ENCODE measurements at regions not wholly inside any gene's neighbourhood (a gene's known extent, or its start where the extent isn't known, plus 50 kb on each side); places are given as distances from the start of the nearest gene placed in this dataset.

DNA sequence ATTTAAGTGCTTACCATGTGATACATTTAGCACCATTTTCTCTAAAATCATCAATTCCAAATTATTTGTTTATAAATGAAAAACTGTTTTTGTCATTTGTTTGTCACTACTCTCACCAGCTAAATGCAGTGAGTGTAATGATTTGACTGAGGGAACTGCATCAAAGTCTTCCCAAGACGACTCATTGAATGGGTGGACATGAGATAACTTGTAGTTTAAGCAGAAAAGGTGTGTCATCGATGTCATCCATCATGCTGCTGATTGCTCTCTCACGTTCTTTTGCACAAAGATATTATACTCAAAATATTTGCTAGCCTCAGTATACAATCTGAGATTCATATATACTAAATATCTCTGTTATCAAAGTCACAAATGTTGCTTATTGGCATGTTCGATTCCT lies 366.5 kb downstream of the IRS2 start:
- Histone ChIP-seq H3K4me1 (no peaks in the 10 kb centered on the region), H3K36me3 (no peaks in the 10 kb centered on the region), H3K27me3 (no peaks in the 10 kb centered on the region), H3K27ac (no peak overlapping the region), H3K9me3 (no peaks in the 10 kb centered on the region), H3K4me3 (no peak overlapping the region)
- 66 to 77% methylated on average over 4 of the region's 4 CpGs for WGBS, 2 donors (ENCODE audit: low coverage in 1 of 2)
- no peak for ATAC-seq
- TF ChIP-seq, protein P1, sequence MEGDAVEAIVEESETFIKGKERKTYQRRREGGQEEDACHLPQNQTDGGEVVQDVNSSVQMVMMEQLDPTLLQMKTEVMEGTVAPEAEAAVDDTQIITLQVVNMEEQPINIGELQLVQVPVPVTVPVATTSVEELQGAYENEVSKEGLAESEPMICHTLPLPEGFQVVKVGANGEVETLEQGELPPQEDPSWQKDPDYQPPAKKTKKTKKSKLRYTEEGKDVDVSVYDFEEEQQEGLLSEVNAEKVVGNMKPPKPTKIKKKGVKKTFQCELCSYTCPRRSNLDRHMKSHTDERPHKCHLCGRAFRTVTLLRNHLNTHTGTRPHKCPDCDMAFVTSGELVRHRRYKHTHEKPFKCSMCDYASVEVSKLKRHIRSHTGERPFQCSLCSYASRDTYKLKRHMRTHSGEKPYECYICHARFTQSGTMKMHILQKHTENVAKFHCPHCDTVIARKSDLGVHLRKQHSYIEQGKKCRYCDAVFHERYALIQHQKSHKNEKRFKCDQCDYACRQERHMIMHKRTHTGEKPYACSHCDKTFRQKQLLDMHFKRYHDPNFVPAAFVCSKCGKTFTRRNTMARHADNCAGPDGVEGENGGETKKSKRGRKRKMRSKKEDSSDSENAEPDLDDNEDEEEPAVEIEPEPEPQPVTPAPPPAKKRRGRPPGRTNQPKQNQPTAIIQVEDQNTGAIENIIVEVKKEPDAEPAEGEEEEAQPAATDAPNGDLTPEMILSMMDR (IDR thresholded peaks at IDR 0.05) = no peak
- TF ChIP-seq EP300 (IDR thresholded peaks at IDR 0.05) (no peak), POLR2A (IDR thresholded peaks at IDR 0.05) (no peak), POLR2AphosphoS5 (IDR thresholded peaks at IDR 0.05) (no peak)

DNA sequence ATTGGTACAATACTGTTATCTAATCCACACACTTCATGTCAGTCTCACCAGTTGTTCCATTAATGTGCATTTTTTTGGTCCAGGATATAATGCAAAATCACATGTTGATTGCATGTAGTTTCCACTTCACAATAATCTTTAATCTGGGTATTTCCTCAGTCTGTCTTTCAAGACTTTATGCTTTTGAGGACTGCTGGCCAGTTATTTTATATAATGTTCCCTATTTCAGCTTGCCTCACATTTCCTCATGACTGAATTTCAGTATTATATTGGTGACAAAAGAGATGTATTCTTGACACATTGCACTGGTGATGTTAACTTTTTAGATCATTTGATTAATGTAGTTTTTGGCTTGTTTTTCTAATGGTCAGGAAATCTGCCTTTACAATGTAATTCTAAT lies 368.3 kb downstream of the IRS2 start:
- no peak for ATAC-seq
- Histone ChIP-seq H3K36me3 (no peaks in the 10 kb centered on the region), H3K4me1 (no peaks in the 10 kb centered on the region), H3K27me3 (no peaks in the 10 kb centered on the region), H3K27ac (no peak overlapping the region), H3K9me3 (no peaks in the 10 kb centered on the region), H3K4me3 (no peak overlapping the region)
- no peak for TF ChIP-seq EP300 (IDR thresholded peaks at IDR 0.05)
- TF ChIP-seq, protein P1 (IDR thresholded peaks at IDR 0.05) = no peak
- TF ChIP-seq POLR2AphosphoS5 (IDR thresholded peaks at IDR 0.05) = no peak
- TF ChIP-seq POLR2A (IDR thresholded peaks at IDR 0.05) = no peak

DNA sequence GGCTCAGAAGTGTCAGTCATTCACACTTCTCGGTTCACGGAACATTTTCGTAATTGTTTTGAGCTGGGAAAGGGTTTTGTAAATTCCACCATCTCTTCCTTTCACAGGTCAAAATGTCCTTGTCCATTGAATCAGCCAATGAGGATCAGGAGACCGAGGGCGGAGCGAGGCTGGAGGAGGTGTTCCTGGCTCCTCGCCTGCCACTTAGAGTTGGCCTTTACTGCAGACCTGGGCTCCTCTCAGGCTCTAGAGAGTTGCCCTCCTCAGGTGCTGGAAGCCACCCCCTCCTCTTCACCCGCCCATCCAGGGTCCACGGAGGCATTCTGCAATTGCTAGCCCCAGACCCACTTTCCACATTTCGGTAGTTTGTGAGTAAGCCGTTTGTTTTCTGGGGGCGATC lies 370.4 kb downstream of the IRS2 start:
- no peak overlapping the region for H3K27ac ChIP-seq
- peaks cover 0 to 10% (median 0%) of the 10 kb centered on the region in 3 donors for H3K4me1 ChIP-seq
- ATAC-seq = no peak
- 92 to 94% methylated on average over 3 to 9 of the region's 12 CpGs for WGBS, 2 donors (ENCODE audit: low coverage in 1 of 2)
- no peak overlapping the region for H3K4me3 ChIP-seq
- H3K27me3 ChIP-seq = no peaks in the 10 kb centered on the region
- TF ChIP-seq POLR2A (IDR thresholded peaks at IDR 0.05) (no peak), POLR2AphosphoS5 (IDR thresholded peaks at IDR 0.05) (no peak), EP300 (IDR thresholded peaks at IDR 0.05) (no peak)
- TF ChIP-seq, protein P1 (IDR thresholded peaks at IDR 0.05) = no peak
- H3K36me3 ChIP-seq = no peaks in the 10 kb centered on the region
- no peaks in the 10 kb centered on the region for H3K9me3 ChIP-seq

DNA sequence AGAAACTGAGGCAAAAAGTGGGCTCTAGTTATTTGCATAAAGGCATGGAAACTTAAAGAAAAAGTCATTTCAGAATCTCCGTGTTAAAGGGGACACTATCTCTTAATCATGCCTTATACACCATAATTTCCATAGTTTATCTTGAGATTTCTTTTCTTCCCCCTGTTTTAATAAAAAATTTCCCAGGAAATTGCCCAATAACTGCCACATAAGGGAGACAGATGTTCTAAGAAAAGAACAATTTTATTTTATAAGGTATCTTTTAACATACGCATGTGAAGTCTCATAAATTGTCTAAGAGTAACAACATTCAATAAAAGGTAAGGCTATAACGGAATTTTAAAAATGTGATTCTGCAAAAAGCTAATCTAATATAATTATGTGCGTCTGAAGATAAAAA lies 371.3 kb downstream of the IRS2 start:
- 86 to 90% methylated on average over 4 of the region's 4 CpGs for WGBS, 2 donors (ENCODE audit: low coverage in 1 of 2)

DNA sequence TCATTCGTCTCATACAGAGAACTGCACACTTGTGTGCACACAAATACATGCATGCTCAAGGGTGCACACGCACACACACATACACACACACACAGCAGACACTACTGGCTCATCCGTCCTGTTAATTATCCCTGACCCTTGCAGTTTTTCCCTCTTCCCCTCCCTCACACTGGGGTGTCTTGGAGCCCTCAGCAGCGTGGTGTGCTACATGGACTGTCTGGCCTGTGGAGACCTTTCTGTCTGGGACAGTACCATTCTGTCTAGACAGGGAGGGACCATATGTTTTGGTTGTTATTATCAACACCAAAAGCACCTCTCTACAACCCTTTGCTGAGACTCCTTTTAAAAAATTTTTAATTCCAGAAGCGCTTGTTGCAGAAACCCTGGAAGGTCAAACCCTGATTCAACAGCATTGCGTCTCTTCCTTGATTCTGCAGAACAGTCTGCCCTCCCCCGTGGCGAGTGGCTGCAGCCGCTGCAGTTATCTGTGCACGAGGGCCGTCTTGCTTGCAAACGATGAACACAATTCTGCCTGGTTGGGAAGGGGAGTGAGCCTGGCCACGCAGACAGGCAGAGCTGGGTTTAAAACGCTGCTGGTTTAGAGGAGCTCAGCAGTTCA lies 374.0 kb downstream of the IRS2 start:
- Histone ChIP-seq H3K27ac (no peak overlapping the region), H3K27me3 (no peaks in the 10 kb centered on the region), H3K36me3 (no peaks in the 10 kb centered on the region), H3K9me3 (no peaks in the 10 kb centered on the region), H3K4me3 (no peak overlapping the region), H3K4me1 (peaks cover 0 to 10% (median 0%) of the 10 kb centered on the region in 3 donors)
- TF ChIP-seq POLR2A (IDR thresholded peaks at IDR 0.05) (no peak), EP300 (IDR thresholded peaks at IDR 0.05) (no peak), POLR2AphosphoS5 (IDR thresholded peaks at IDR 0.05) (no peak)
- TF ChIP-seq, protein P1 (IDR thresholded peaks at IDR 0.05) = no peak
- 14 to 27% methylated on average over 4 to 12 of the region's 14 CpGs for WGBS, 2 donors (ENCODE audit: low coverage in 1 of 2)
- ATAC-seq = peak; percentile 43

More for the DNA sequence above, 371.3 kb downstream of the IRS2 start:
- Histone ChIP-seq H3K27me3 (no peaks in the 10 kb centered on the region), H3K9me3 (no peaks in the 10 kb centered on the region), H3K4me1 (peaks cover 0 to 10% (median 0%) of the 10 kb centered on the region in 3 donors), H3K27ac (no peak overlapping the region), H3K4me3 (no peak overlapping the region), H3K36me3 (no peaks in the 10 kb centered on the region)
- no peak for TF ChIP-seq POLR2A (IDR thresholded peaks at IDR 0.05)
- TF ChIP-seq, protein P1 (IDR thresholded peaks at IDR 0.05) = no peak
- no peak for TF ChIP-seq POLR2AphosphoS5 (IDR thresholded peaks at IDR 0.05)
- TF ChIP-seq EP300 (IDR thresholded peaks at IDR 0.05) = no peak
- no peak for ATAC-seq

Data from gastroesophageal sphincter (tissue), 4 donors.